DND-41 (cell line): ENCODE measurements at regions not wholly inside any gene's neighbourhood (a gene's known extent, or its start where the extent isn't known, plus 50 kb on each side); places are given as distances from the start of the nearest gene placed in this dataset.

Source experiments
- ATAC-seq: fragments of 200-7000 bp; cut with Tn5 transposase; 3 replicates; pipeline ENCODE4 v1.9.1; 2021; ENCODE audit warnings: low read depth; ENCODE audit not compliant: insufficient read depth
- DNase-seq: peaks from one replicate; pipeline ENCODE4 v3.0.0-alpha.2; 2020
- H2AFZ ChIP-seq: 2 replicates; pipeline ENCODE4 v1.6.0; 2012; ENCODE audit warnings: low read depth, low read length
- H3K27ac ChIP-seq: 2 replicates; pipeline ENCODE4 v1.5.1; 2012; ENCODE audit warnings: low read length, inconsistent platforms
- H3K27me3 ChIP-seq: fragments of 200-600 bp; sonication (generic); 2 replicates; pipeline ENCODE4 v1.6.0; 2012; ENCODE audit warnings: low read length, mild to moderate bottlenecking, inconsistent platforms; ENCODE audit not compliant: insufficient read depth, poor library complexity
- H3K36me3 ChIP-seq: 2 replicates; pipeline ENCODE4 v1.5.1; 2012; ENCODE audit warnings: low read length, inconsistent platforms; ENCODE audit not compliant: insufficient read depth
- H3K4me1 ChIP-seq: 2 replicates; pipeline ENCODE4 v1.5.1; 2012; ENCODE audit warnings: mild to moderate bottlenecking, low read length; ENCODE audit not compliant: insufficient read depth
- H3K4me2 ChIP-seq: 2 replicates; pipeline ENCODE4 v1.6.0; 2012; ENCODE audit warnings: mild to moderate bottlenecking, moderate library complexity, low read length, inconsistent platforms; ENCODE audit not compliant: insufficient read depth
- H3K4me3 ChIP-seq, 2 experiments: fragments of 200-600 bp in 1 of 2; shearing (Covaris generic) in 1 of 2; 2 replicates each; pipeline ENCODE4 v1.5.1; 2012 to 2016; ENCODE audit warnings: inconsistent platforms in 2 of 2, low read length in 2 of 2, mild to moderate bottlenecking in 2 of 2, low read depth in 1 of 2, moderate library complexity in 1 of 2
- H3K79me2 ChIP-seq: 2 replicates; pipeline ENCODE4 v1.6.0; 2012; ENCODE audit warnings: low read length, inconsistent platforms; ENCODE audit not compliant: insufficient read depth
- H3K9ac ChIP-seq: 2 replicates; pipeline ENCODE4 v1.6.0; 2012; ENCODE audit warnings: low read depth, mild to moderate bottlenecking, inconsistent platforms, low read length, moderate library complexity
- H3K9me3 ChIP-seq: 2 replicates; pipeline ENCODE4 v1.5.1; 2012; ENCODE audit warnings: low read length, moderate library complexity, mild to moderate bottlenecking, inconsistent platforms; ENCODE audit not compliant: insufficient read depth, severe bottlenecking
- H4K20me1 ChIP-seq: 2 replicates; pipeline ENCODE4 v1.6.0; 2012; ENCODE audit warnings: low read length; ENCODE audit not compliant: insufficient read depth
- EZH2 ChIP-seq: IDR thresholded peaks from 3 replicates; pipeline ENCODE4 v1.6.1; 2012; ENCODE audit warnings: borderline replicate concordance, low read depth, mild to moderate bottlenecking, moderate library complexity, low read length, inconsistent platforms; ENCODE audit not compliant: severe bottlenecking
- TF ChIP-seq, protein P1 (sequence below): IDR thresholded peaks from 2 replicates; pipeline ENCODE4 v1.5.1; 2012; ENCODE audit warnings: borderline replicate concordance, low read length, moderate library complexity, mild to moderate bottlenecking; ENCODE audit not compliant: poor library complexity, severe bottlenecking; ENCODE audit errors: extremely low read depth

DNA sequence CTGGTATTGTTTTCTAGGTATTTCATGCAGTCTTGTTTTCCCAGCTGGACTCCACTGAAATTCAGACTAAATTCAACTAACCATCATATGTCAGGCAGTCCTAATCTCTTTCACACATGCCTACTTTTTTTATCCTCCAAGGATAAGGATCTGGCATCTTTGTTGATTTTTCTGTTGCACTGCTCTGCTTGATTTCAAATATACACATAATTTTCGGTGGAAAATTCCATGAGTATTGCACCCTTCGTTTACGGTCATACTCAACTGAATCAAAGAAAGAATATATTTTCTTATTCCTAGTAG lies 64.8 kb upstream of the UNC93A start:
- Histone ChIP-seq H3K4me2 (no peak overlapping the region), H3K4me3 (no peak overlapping the region), H3K27me3 (peaks cover 3% of the 10 kb centered on the region), H3K4me1 (no peaks in the 10 kb centered on the region), H3K36me3 (no peaks in the 10 kb centered on the region), H3K79me2 (no peaks in the 10 kb centered on the region), H4K20me1 (no peaks in the 10 kb centered on the region), H3K9me3 (no peaks in the 10 kb centered on the region), H2AFZ (no peak overlapping the region), H3K27ac (no peak overlapping the region), H3K9ac (no peak overlapping the region)
- TF ChIP-seq EZH2, result no peak
- TF ChIP-seq, protein P1, sequence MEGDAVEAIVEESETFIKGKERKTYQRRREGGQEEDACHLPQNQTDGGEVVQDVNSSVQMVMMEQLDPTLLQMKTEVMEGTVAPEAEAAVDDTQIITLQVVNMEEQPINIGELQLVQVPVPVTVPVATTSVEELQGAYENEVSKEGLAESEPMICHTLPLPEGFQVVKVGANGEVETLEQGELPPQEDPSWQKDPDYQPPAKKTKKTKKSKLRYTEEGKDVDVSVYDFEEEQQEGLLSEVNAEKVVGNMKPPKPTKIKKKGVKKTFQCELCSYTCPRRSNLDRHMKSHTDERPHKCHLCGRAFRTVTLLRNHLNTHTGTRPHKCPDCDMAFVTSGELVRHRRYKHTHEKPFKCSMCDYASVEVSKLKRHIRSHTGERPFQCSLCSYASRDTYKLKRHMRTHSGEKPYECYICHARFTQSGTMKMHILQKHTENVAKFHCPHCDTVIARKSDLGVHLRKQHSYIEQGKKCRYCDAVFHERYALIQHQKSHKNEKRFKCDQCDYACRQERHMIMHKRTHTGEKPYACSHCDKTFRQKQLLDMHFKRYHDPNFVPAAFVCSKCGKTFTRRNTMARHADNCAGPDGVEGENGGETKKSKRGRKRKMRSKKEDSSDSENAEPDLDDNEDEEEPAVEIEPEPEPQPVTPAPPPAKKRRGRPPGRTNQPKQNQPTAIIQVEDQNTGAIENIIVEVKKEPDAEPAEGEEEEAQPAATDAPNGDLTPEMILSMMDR, result no peak
- DNase-seq, result no peak
- ATAC-seq, result no peak

DNA sequence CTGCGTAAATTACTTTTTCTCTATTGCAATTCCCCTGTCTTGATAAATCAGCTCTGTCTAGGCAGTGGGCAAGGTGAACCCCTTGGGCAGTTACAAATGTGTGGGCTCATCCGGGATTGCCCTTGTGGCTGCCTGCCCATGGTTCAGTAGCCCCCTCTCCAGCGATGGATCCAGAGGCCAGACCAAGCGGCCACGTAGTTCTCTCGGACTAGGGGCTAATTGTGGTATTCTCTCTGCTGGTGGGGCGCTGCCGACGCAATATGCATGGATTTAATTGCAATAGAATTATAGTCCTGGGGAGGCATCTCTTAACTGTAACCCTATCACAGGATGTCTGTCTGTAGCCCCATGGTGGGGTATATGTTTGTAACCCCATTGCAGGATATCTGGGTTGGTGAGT lies 64.3 kb upstream of the UNC93A start:
- TF ChIP-seq, protein P1, result no peak
- TF ChIP-seq EZH2, result no peak
- Histone ChIP-seq H4K20me1 (no peaks in the 10 kb centered on the region), H3K27me3 (peaks cover 3% of the 10 kb centered on the region), H3K36me3 (no peaks in the 10 kb centered on the region), H3K4me2 (no peak overlapping the region), H3K9ac (no peak overlapping the region), H2AFZ (no peak overlapping the region), H3K4me3 (no peak overlapping the region), H3K4me1 (no peaks in the 10 kb centered on the region), H3K9me3 (no peaks in the 10 kb centered on the region), H3K79me2 (no peaks in the 10 kb centered on the region), H3K27ac (no peak overlapping the region)
- DNase-seq (no peak), ATAC-seq (no peak)

DNA sequence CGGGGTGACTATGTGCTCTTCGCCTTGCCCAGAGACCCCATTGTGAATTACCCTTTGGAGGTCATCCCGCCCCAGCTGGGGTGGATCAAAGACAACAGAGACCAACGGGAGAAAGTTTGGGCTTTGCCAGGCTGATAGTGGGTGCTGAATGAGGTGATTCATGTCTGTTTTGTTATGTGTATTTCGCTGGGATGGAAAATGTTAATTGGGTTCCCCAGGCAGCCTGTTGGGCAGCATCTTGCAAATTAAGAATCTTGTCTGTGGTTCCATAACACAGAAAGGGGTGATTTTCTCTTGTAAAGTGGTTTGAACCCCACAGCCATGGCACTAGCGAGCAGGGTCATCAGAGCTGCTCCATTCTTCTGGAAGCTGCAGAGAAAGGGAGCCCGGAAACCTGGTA lies 63.1 kb upstream of the UNC93A start:
- no peaks in the 10 kb centered on the region for H3K4me1 ChIP-seq
- no peak overlapping the region for H3K9ac ChIP-seq

More for the DNA sequence above, 63.1 kb upstream of the UNC93A start:
- H3K36me3 ChIP-seq, result no peaks in the 10 kb centered on the region
- no peak for TF ChIP-seq EZH2
- TF ChIP-seq, protein P1, result no peak
- no peaks in the 10 kb centered on the region for H3K9me3 ChIP-seq
- H4K20me1 ChIP-seq, result no peaks in the 10 kb centered on the region
- no peak overlapping the region for H3K4me3 ChIP-seq
- H3K79me2 ChIP-seq, result no peaks in the 10 kb centered on the region
- H2AFZ ChIP-seq, result no peak overlapping the region
- H3K27ac ChIP-seq, result no peak overlapping the region
- ATAC-seq, result no peak
- peaks cover 3% of the 10 kb centered on the region for H3K27me3 ChIP-seq
- no peak for DNase-seq
- H3K4me2 ChIP-seq, result no peak overlapping the region
